NCI-H524 (cell line): ENCODE measurements at regions not wholly inside any gene's neighbourhood (a gene's known extent, or its start where the extent isn't known, plus 50 kb on each side); places are given as distances from the start of the nearest gene placed in this dataset.
"Not testable (repeated sequence)": the region's sequence is repeated elsewhere in the genome, so short reads cannot be mapped to it uniquely, and the experiment has no call there.

Experiments
- DNase-seq, 2 experiments: peaks; one replicate each; lab custom pipeline; 2025; lab: John Stamatoyannopoulos, UW

GRCh38 chr4:104330125-104330905 is 164.4 kb downstream of the CXXC4 start:
- no peak for DNase-seq

GRCh38 chr4:104326991-104327694 is 167.6 kb downstream of the CXXC4 start:
- DNase-seq: not testable (repeated sequence)

GRCh38 chr4:104302731-104303130 is 192.0 kb downstream of the CXXC4 start:
- no peak for DNase-seq

- no peak for DNase-seq
These were observed 199.9 kb downstream of the CXXC4 start for GRCh38 chr4:104294811-104295210.

- no peak for DNase-seq
These were observed 207.8 kb downstream of the CXXC4 start for GRCh38 chr4:104286867-104287266.

GRCh38 chr4:104283303-104283702 is 211.4 kb downstream of the CXXC4 start:
- DNase-seq: no peak

- DNase-seq: no peak
These were observed 214.9 kb downstream of the CXXC4 start for GRCh38 chr4:104279744-104280143.

- no peak for DNase-seq
These were observed 221.7 kb downstream of the CXXC4 start for GRCh38 chr4:104272966-104273365.

GRCh38 chr4:104269603-104270002 is 225.1 kb downstream of the CXXC4 start:
- DNase-seq: not testable (repeated sequence)

GRCh38 chr4:104263100-104263499 is 231.6 kb downstream of the CXXC4 start:
- no peak for DNase-seq

GRCh38 chr4:104262678-104263077 is 232.0 kb downstream of the CXXC4 start:
- DNase-seq: no peak

GRCh38 chr4:104248726-104249125 is 246.0 kb downstream of the CXXC4 start:
- no peak for DNase-seq

GRCh38 chr4:104235967-104236366 is 258.7 kb downstream of the CXXC4 start:
- DNase-seq: no peak

GRCh38 chr4:104217526-104217925 is 277.2 kb downstream of the CXXC4 start:
- DNase-seq: peak in 1 of 2 experiments; percentile 11

GRCh38 chr4:104211657-104212056 is 283.0 kb downstream of the CXXC4 start:
- DNase-seq: no peak

- no peak for DNase-seq
These were observed 284.3 kb downstream of the CXXC4 start for GRCh38 chr4:104210420-104210819.

- no peak for DNase-seq
These were observed 287.9 kb downstream of the CXXC4 start for GRCh38 chr4:104206784-104207183.

- DNase-seq: peak in 1 of 2 experiments; percentile 1
These were observed 289.6 kb downstream of the CXXC4 start for GRCh38 chr4:104205116-104205515.

- DNase-seq: no peak
These were observed 306.4 kb downstream of the CXXC4 start for GRCh38 chr4:104188301-104188700.

GRCh38 chr4:104169437-104169836 is 325.3 kb downstream of the CXXC4 start:
- no peak for DNase-seq

GRCh38 chr4:104166749-104167148 is 327.9 kb downstream of the CXXC4 start:
- no peak for DNase-seq

- DNase-seq: no peak
These were observed 330.9 kb downstream of the CXXC4 start for GRCh38 chr4:104163820-104164219.

GRCh38 chr4:104146048-104146447 is 348.6 kb downstream of the CXXC4 start:
- no peak for DNase-seq
